GM18499 (cell line): ENCODE measurements at regions not wholly inside any gene's neighbourhood (a gene's known extent, or its start where the extent isn't known, plus 50 kb on each side); places are given as distances from the start of the nearest gene placed in this dataset.
"Not testable (repeated sequence)": the region's sequence is repeated elsewhere in the genome, so short reads cannot be mapped to it uniquely, and the experiment has no call there.

Experiments used
- ATAC-seq: cut with Tn5 transposase; IDR thresholded peaks from one replicate; pipeline ENCODE4 v1.9.1; 2021; ENCODE audit warnings: moderate number of reproducible peaks; ENCODE audit not compliant: insufficient read depth, unreplicated experiment

DNA sequence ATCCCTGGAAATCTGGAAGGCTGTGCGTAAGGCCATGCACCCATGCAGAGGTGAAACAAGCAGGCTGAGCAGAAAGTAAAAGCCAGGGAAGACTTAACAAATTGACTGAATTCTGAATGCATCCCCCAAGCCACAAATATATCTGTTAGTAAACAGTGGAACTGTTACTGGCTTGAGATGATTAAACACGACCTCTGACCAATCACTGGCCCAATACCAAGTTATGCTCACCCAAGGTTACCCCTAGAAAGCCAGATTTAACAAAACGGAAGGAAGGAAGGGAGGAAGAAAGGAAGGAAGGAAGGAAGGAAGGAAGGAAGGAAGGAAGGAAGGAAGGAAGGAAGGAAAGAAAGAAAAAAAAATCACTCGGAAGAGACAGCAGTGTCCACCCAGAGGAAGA is 215.8 kb upstream of the CCNG1 start:
- no peak for ATAC-seq

GRCh38 chr5:163222982-163223381 is 214.4 kb upstream of the CCNG1 start:
- ATAC-seq, result no peak

- no peak for ATAC-seq
Observed at GRCh38 chr5:163244445-163244987, 192.9 kb upstream of the CCNG1 start.

DNA sequence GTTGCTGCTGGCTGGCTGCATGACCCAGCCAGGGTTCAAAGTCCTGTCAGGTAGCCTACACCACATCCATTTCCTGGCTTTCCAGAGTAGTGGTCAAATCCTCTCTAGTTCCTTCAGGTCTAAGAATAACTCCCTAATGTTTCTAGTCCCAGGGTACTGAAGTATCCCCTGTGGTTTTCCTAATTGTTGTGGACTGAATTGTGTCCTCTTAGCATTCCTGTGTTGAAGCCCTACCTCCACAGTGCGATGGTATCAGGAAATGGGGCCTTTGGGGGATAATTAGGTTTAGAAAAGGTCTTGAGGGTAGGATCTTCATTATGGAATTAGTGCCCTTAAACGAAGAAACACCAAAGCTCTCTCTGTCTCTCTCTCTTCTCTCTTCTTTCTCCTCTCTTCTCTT is 191.8 kb upstream of the CCNG1 start:
- ATAC-seq, result no peak

DNA sequence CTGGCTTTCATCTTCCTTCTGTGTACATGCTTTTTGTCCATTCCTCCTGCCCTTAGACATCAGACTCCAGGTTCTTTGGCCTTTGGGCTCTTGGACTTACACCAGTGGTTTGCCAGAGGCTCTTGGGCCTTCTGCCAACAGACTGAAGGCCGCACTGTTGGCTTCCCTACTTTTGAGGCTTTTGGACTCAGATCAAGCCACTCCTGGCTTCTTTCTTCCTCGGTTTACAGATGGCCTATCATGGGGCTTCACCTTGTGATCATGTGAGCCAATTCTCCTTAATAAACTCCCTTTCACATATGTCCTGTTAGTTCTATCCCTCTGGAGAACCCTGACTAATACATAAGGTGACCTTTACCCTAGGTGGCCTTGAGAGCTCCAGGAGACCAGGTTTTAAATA is 189.1 kb upstream of the CCNG1 start:
- no peak for ATAC-seq

DNA sequence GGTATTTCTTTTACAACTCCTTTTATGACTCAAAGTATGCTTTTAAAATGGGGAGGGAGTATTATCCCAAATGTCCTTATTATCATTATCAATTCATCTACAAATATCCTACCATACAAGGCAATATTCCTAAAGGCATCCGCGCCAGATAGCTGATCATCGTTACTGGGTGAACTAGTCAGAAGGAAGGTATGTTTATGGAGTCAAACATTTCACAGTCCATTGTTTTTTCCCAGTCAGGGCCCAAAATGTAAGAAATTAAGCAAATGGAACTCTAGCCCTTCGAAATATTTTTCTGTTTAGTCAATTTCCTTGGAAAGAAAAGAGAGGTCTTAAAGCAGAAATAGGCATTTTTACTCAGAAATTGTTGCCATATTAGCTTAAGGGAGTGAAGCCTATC is 188.5 kb upstream of the CCNG1 start:
- ATAC-seq, result no peak

- ATAC-seq, result no peak
Observed at GRCh38 chr5:163252950-163253349, 184.4 kb upstream of the CCNG1 start.

DNA sequence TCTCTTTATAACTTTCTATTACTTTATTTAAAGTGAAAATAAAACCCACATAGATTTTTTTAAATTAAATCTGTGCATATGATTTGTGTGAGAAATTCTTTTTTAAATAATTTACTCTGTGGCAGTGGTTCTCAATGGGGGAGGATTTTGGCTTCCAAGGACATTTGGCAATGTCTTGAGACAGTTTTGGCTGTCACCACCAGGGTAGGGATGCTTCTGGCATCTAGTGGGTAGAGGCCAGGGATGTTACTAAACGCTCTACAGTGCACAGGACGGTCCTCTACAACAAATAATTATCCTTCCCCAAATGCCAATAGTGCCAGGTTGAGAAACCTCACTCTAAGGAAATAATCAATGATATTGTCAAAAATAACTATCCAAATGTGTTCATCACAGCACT is 177.9 kb upstream of the CCNG1 start:
- no peak for ATAC-seq

DNA sequence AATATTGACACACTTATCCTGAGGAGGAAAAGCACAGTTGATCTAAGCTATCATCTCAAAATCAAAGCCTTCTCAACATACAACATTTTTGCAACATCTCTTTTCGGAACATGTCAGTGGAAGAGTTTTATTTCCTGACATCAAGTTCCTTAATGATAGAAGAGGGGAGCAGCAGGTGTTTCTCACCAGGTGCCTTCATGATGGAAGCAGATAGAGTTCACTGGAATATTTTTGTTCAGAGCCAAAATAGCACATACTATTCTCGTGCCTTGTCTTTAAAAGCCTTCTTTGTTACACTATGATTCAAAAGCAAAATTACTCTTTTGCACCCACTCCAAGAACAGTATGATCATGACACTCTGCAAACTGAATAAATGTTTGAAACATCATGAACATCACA is 176.9 kb upstream of the CCNG1 start:
- ATAC-seq, result no peak

DNA sequence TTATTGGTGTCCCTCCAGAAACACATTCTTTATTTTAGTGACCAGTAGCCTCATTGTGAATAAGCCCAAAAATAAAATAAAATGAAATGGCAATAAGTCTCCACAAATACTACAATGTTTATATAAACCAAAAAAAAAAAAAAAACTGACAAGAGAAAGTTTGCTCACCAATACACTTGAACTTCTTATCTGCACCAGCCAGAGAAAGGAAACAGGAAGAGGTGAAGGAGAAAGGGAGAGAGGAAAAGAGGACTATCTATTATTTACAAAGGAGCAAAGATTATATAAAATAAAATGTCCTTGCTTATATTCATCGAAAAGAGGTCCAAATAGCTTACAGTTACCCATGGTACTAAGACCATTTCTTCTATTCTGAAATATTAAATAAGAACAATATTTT is 176.4 kb upstream of the CCNG1 start:
- no peak for ATAC-seq

DNA sequence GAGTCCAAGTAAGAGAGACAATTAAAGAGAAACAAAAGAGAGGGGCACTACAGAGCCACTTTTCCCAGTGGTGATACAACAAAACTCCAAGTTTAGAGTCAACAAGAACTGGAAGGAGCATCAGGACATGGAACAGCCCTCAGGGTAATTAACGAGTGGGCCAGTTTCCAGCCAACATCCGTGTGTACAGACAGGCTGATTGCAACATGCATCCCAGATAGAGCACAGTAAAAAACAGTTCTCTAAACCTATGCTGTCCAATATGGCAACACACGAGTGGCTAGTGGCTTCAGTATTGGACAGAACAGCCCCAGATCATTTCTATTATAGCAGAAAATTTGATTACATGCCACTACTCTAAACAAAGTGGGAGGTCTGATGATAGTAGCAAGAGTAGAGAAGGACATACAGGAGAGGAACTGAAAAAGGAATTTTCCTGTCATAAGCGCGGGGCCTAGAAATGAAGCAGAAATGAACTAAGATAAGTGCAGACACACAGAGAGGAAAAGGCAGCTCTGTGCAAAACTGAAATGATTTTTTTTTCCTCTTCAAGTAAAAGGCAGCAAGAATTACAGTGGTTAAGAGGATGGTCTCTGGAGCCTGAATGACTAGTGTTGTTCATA is 175.6 kb upstream of the CCNG1 start:
- no peak for ATAC-seq

DNA sequence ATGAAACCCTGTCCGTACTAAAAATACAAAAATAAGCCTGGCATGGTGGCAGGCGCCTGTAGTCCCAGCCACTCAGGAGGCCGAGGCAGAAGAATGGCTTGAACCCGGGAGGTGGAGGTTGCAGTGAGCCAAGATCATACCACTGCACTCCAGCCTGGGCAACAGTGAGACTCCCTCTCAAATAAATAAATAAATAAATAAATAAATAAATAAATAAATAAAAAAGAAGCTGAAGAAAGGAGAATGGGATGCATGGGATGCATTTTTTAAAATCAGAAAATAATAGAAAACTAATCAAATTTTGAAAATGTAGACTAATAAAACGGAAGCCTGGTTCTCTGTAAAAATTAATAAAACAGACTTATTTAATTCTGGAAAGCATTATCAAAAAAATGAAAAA is 171.1 kb upstream of the CCNG1 start:
- not testable (repeated sequence) for ATAC-seq

GRCh38 chr5:163269624-163270023 is 167.8 kb upstream of the CCNG1 start:
- ATAC-seq, result no peak

DNA sequence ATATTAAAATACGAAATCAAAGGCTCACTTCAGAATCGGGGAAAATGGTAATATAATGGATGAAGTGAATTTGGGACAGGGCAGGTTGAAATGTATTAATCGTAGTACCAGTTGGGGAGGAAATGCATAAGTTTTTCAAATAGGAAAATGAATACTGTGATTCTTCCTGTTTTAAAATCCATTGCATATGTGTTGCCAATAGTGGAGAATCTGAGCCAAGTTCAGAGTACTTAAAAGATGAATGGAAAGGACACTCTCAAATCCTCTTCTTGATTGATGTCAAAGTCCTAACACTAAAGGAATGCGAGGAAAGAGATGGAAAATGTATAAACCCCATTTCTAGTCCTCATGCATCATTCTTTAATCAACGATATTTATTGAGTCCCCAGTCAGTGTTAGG is 160.9 kb upstream of the CCNG1 start:
- no peak for ATAC-seq

DNA sequence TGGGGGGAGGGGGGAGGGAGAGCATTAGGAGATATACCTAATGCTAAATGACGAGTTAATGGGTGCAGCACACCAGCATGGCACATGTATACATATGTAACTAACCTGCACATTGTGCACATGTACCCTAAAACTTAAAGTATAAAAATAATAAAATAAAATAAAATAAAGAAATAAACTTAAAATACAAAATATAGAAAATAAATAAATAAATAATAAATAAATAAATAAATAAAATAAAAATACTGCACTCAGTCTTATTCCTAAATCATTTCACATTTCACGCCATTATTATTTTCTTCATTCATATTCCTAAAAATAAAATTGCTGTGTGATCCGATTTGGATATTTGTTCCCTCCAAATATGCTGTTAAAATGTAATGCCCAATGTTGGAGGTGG is 156.5 kb upstream of the CCNG1 start:
- not testable (repeated sequence) for ATAC-seq

GRCh38 chr5:163281512-163281911 is 155.9 kb upstream of the CCNG1 start:
- no peak for ATAC-seq

GRCh38 chr5:163293836-163294235 is 143.6 kb upstream of the CCNG1 start:
- no peak for ATAC-seq

DNA sequence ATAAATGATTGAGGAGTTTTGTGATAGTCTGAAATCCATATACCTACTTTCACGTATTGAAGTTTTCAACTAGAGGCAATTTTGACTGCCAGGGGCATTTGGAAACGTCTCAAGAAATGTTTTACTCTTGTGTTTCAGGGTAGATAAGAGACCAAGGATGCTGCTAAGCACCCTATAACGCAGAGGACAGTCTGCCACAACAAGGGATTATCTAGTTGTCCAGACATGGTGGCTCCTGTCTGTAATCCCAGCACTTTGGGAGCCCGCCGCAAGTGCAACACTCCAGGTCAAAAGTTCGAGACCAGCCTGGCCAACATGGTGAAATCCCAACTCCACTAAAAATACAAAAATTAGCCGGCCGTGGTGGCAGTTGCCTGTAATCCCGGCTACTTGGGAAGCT is 133.7 kb upstream of the CCNG1 start:
- no peak for ATAC-seq

DNA sequence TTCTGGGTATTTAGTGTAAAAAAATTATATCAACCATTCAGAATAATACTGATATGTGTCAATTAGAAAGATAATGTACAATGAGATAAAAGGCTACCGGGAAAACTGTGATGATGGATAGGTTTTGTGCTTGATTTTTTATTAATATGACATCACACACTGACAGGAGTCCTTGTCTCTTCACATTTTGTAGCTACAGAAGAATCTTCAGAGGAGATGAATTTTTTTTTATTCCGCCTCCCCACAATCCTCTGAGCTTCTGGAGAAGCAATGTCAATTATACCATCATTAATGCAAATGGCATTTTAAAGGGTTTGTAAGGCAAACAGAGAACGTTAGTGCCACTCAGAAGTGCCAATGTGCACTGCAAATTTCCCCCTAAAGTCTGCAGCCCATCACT is 131.7 kb upstream of the CCNG1 start:
- ATAC-seq, result no peak

- ATAC-seq, result no peak
Observed at GRCh38 chr5:163306421-163306820, 131.0 kb upstream of the CCNG1 start.

DNA sequence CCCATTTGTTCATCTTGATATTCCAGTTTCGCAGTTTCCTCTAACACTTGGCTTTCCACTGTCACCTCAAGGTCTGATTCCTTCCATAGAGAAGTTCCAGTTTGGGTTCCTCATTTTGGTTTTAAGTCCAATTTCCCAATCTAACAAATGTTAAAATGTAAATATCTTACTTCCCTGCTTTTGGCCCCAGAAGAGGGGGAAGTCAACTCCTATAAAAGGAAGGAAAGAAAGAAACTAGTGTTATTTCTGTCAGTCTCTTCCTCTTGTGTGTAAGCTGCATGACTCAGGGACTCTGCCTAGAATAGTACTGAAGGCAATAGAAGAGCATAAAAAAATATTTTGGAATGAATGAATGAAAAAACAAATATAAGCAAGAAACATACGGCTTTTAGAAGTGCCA is 127.5 kb upstream of the CCNG1 start:
- ATAC-seq, result no peak

- no peak for ATAC-seq
Observed at GRCh38 chr5:163310997-163311396, 126.4 kb upstream of the CCNG1 start.

- no peak for ATAC-seq
Observed at GRCh38 chr5:163312598-163312997, 124.8 kb upstream of the CCNG1 start.
